Liver (tissue), 8 donors: ENCODE measurements at regions not wholly inside any gene's neighbourhood (a gene's known extent, or its start where the extent isn't known, plus 50 kb on each side); places are given as distances from the start of the nearest gene placed in this dataset.

ENCODE experiments used
- DNase-seq: peaks from one replicate; pipeline ENCODE4 v3.0.0-alpha.2; 2017; ENCODE audit warnings: low spot score
- H3K27ac ChIP-seq, 2 donors: one replicate each; pipeline ENCODE4 v1.7.0; 2013; ENCODE audit warnings: inconsistent platforms in 2 of 2, low read length in 2 of 2, control low read depth in 1 of 2, low read depth in 1 of 2, mild to moderate bottlenecking in 1 of 2
- H3K27me3 ChIP-seq, 4 donors: one replicate each; pipeline versions ENCODE4 v1.6.1 to v1.7.0; 2013; ENCODE audit warnings: low read length in 3 of 4, inconsistent platforms in 1 of 4, mild to moderate bottlenecking in 1 of 4, moderate library complexity in 1 of 4; ENCODE audit not compliant: control insufficient read depth in 4 of 4, insufficient read depth in 4 of 4
- H3K36me3 ChIP-seq, 4 donors: one replicate each; pipeline versions ENCODE4 v1.6.1 to v1.7.0; 2013; ENCODE audit warnings: low read length in 3 of 4, mild to moderate bottlenecking in 3 of 4, low read depth in 1 of 4, moderate library complexity in 1 of 4; ENCODE audit not compliant: control insufficient read depth in 4 of 4, insufficient read depth in 3 of 4
- H3K4me1 ChIP-seq, 4 donors: one replicate each; pipeline versions ENCODE4 v1.6.1 to v1.7.0; 2013; ENCODE audit warnings: low read length in 3 of 4, mild to moderate bottlenecking in 3 of 4, moderate library complexity in 1 of 4; ENCODE audit not compliant: control insufficient read depth in 4 of 4, insufficient read depth in 4 of 4
- H3K4me3 ChIP-seq, 3 donors: one replicate each; pipeline versions ENCODE4 v1.6.1 to v1.7.0; 2013; ENCODE audit warnings: low read length in 3 of 3, control low read depth in 1 of 3, low read depth in 1 of 3, mild to moderate bottlenecking in 1 of 3
- H3K9ac ChIP-seq, 2 donors: one replicate each; pipeline ENCODE4 v1.7.0; 2013; ENCODE audit warnings: low read length in 2 of 2, mild to moderate bottlenecking in 2 of 2, moderate library complexity in 2 of 2, control low read depth in 1 of 2, low read depth in 1 of 2
- H3K9me3 ChIP-seq, 4 donors: one replicate each; pipeline versions ENCODE4 v1.6.1 to v1.7.0; 2013; ENCODE audit warnings: low read length in 3 of 4; ENCODE audit not compliant: control insufficient read depth in 4 of 4
- EGR1 ChIP-seq, 2 donors: IDR thresholded peaks; 2 replicates each; pipeline ENCODE4 v1.6.1; 2016 to 2018; ENCODE audit warnings: antibody characterized with exemption in 2 of 2, low read depth in 2 of 2
- FOXA1 ChIP-seq: IDR thresholded peaks from 2 replicates; pipeline ENCODE4 v1.6.1; 2016; ENCODE audit warnings: antibody characterized with exemption
- GABPA ChIP-seq, 2 donors: IDR thresholded peaks in 1 of 2; conservative IDR thresholded peaks in 1 of 2; 2 replicates each; pipeline ENCODE4 v1.6.1; 2016; ENCODE audit warnings: antibody characterized with exemption in 2 of 2, mild to moderate bottlenecking in 1 of 2, moderate library complexity in 1 of 2
- HNF4A ChIP-seq, 2 donors: conservative IDR thresholded peaks; 2 replicates each; pipeline ENCODE4 v1.6.1; 2016; ENCODE audit warnings: antibody characterized with exemption in 2 of 2, mild to moderate bottlenecking in 2 of 2
- HNF4G ChIP-seq: IDR thresholded peaks from 2 replicates; pipeline ENCODE4 v1.6.1; 2016; ENCODE audit warnings: antibody characterized with exemption
- JUND ChIP-seq, 2 donors: IDR thresholded peaks; 2 replicates each; pipeline ENCODE4 v1.6.1; 2016; ENCODE audit warnings: antibody characterized with exemption in 2 of 2
- MAX ChIP-seq: IDR thresholded peaks from 2 replicates; pipeline ENCODE4 v1.6.1; 2016; ENCODE audit warnings: antibody characterized with exemption
- NR2F2 ChIP-seq: IDR thresholded peaks from 2 replicates; pipeline ENCODE4 v1.6.1; 2016; ENCODE audit warnings: antibody characterized with exemption
- RAD21 ChIP-seq, 2 donors: IDR thresholded peaks; 2 replicates each; pipeline ENCODE4 v1.6.1; 2016; ENCODE audit warnings: antibody characterized with exemption in 2 of 2, mild to moderate bottlenecking in 2 of 2
- RXRA ChIP-seq, 2 donors: IDR thresholded peaks; 2 replicates each; pipeline ENCODE4 v1.6.1; 2017 to 2018; ENCODE audit warnings: antibody characterized with exemption in 2 of 2, mild to moderate bottlenecking in 1 of 2
- SP1 ChIP-seq: IDR thresholded peaks from 2 replicates; pipeline ENCODE4 v1.6.1; 2018; ENCODE audit warnings: antibody characterized with exemption, mild to moderate bottlenecking
- TAF1 ChIP-seq: conservative IDR thresholded peaks from 2 replicates; pipeline ENCODE4 v1.6.1; 2016; ENCODE audit warnings: antibody characterized with exemption, mild to moderate bottlenecking
- YY1 ChIP-seq: IDR thresholded peaks from 2 replicates; pipeline ENCODE4 v1.6.1; 2016; ENCODE audit warnings: antibody characterized with exemption, mild to moderate bottlenecking
- WGBS: extraction: QIAGEN DNeasy Blood & Tissue Kit; methylation state at CpG from one replicate; pipeline ENCODE4 v1.1.7; 2013; 5-methylcytosine and 5-hydroxymethylcytosine counted together
- TF ChIP-seq, protein P1 (sequence below): fragments of 150-350 bp; IDR thresholded peaks from 2 replicates; pipeline ENCODE4 v1.5.1; 2017; ENCODE audit warnings: improper control_type of control experiment, low read depth, low read length; ENCODE audit not compliant: missing input control
- TF ChIP-seq, protein P2 (sequence below): IDR thresholded peaks from 2 replicates; pipeline ENCODE4 v1.6.1; 2016; ENCODE audit warnings: antibody characterized with exemption
- TF ChIP-seq, protein P3 (sequence below): IDR thresholded peaks from 2 replicates; pipeline ENCODE4 v1.6.1; 2016; ENCODE audit warnings: antibody characterized with exemption, mild to moderate bottlenecking
- donor health status: healthy.
- donor health status: healthy.
- donor health status: healthy.
- donor health status: healthy.
- donor health status: healthy.

- TF ChIP-seq, protein P1, sequence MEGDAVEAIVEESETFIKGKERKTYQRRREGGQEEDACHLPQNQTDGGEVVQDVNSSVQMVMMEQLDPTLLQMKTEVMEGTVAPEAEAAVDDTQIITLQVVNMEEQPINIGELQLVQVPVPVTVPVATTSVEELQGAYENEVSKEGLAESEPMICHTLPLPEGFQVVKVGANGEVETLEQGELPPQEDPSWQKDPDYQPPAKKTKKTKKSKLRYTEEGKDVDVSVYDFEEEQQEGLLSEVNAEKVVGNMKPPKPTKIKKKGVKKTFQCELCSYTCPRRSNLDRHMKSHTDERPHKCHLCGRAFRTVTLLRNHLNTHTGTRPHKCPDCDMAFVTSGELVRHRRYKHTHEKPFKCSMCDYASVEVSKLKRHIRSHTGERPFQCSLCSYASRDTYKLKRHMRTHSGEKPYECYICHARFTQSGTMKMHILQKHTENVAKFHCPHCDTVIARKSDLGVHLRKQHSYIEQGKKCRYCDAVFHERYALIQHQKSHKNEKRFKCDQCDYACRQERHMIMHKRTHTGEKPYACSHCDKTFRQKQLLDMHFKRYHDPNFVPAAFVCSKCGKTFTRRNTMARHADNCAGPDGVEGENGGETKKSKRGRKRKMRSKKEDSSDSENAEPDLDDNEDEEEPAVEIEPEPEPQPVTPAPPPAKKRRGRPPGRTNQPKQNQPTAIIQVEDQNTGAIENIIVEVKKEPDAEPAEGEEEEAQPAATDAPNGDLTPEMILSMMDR = no peak
- TF ChIP-seq RAD21 (IDR thresholded peaks at IDR 0.05) (no peak), RXRA (IDR thresholded peaks at IDR 0.05) (no peak), HNF4A (conservative IDR thresholded peaks at IDR 0.05) (no peak)
Observed at GRCh38 chr10:83432261-83433045, 706.9 kb upstream of the GHITM start (continued).

DNA sequence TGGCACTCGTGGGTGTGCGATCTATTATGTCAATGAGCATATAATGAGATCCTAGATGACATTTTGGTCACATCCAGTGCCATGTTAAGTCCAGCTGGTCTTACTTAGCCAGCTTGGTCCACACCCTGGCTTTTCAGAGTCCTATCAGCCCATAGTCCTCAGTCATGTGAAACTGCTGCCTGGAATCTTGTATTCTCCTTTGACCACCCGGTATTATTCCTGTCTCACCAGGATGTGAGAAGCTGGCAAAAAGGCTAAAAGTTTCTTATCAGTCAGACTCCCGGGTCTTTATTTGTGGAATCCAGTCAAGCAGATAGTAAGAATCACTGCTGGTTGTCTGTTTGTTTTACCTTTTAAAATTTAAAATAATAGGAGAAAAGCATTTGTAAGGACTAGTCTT, 705.6 kb upstream of the GHITM start:
- Histone ChIP-seq H3K27ac (no peak overlapping the region), H3K9ac (no peak overlapping the region), H3K27me3 (no peaks in the 10 kb centered on the region), H3K9me3 (no peaks in the 10 kb centered on the region), H3K4me1 (no peaks in the 10 kb centered on the region), H3K36me3 (no peaks in the 10 kb centered on the region), H3K4me3 (no peak overlapping the region)
- no peak for DNase-seq
- 57% methylated on average over 4 of the region's 4 CpGs for WGBS
- no peak for TF ChIP-seq HNF4A (conservative IDR thresholded peaks at IDR 0.05)
- TF ChIP-seq RXRA (IDR thresholded peaks at IDR 0.05) = no peak
- TF ChIP-seq FOXA1 = no peak
- TF ChIP-seq RAD21 (IDR thresholded peaks at IDR 0.05) = no peak
- no peak for TF ChIP-seq HNF4G
- no peak for TF ChIP-seq GABPA (IDR thresholded peaks at IDR 0.05 in 1 of 2, conservative IDR thresholded peaks at IDR 0.05 in 1 of 2)
- TF ChIP-seq, protein P2, sequence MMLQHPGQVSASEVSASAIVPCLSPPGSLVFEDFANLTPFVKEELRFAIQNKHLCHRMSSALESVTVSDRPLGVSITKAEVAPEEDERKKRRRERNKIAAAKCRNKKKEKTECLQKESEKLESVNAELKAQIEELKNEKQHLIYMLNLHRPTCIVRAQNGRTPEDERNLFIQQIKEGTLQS = no peak
- TF ChIP-seq SP1 = no peak
- TF ChIP-seq, protein P1 = no peak

DNA sequence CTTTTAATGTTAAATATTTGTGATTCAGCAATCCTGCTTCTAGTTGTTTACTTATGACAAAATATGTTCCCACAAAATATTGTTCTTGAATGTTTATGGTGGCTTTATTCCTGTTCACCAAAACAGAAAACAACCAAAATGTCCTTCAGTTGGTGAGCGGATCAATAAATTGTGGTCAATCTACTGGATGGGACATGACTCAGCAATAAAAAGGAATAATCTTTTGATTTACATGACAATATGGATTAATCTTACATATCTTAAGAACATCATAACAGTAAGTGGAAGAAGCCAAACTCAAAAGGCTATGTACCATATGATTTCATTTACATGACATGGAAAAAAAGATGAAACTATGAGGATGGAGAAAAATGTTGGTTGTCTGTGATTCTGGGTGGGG, 691.3 kb upstream of the GHITM start:
- 97% methylated on average over 1 of the region's 1 CpG for WGBS
- no peak for DNase-seq
- no peak for TF ChIP-seq GABPA (IDR thresholded peaks at IDR 0.05 in 1 of 2, conservative IDR thresholded peaks at IDR 0.05 in 1 of 2)
- TF ChIP-seq TAF1 = no peak
- TF ChIP-seq, protein P3, sequence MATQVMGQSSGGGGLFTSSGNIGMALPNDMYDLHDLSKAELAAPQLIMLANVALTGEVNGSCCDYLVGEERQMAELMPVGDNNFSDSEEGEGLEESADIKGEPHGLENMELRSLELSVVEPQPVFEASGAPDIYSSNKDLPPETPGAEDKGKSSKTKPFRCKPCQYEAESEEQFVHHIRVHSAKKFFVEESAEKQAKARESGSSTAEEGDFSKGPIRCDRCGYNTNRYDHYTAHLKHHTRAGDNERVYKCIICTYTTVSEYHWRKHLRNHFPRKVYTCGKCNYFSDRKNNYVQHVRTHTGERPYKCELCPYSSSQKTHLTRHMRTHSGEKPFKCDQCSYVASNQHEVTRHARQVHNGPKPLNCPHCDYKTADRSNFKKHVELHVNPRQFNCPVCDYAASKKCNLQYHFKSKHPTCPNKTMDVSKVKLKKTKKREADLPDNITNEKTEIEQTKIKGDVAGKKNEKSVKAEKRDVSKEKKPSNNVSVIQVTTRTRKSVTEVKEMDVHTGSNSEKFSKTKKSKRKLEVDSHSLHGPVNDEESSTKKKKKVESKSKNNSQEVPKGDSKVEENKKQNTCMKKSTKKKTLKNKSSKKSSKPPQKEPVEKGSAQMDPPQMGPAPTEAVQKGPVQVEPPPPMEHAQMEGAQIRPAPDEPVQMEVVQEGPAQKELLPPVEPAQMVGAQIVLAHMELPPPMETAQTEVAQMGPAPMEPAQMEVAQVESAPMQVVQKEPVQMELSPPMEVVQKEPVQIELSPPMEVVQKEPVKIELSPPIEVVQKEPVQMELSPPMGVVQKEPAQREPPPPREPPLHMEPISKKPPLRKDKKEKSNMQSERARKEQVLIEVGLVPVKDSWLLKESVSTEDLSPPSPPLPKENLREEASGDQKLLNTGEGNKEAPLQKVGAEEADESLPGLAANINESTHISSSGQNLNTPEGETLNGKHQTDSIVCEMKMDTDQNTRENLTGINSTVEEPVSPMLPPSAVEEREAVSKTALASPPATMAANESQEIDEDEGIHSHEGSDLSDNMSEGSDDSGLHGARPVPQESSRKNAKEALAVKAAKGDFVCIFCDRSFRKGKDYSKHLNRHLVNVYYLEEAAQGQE = no peak
- no peak for TF ChIP-seq EGR1 (IDR thresholded peaks at IDR 0.05; ENCODE audit: low read depth in 2 of 2)
- no peak for TF ChIP-seq FOXA1
- TF ChIP-seq, protein P1 = no peak
- no peak for TF ChIP-seq JUND (IDR thresholded peaks at IDR 0.05)
- TF ChIP-seq, protein P2 = no peak
- no peak for TF ChIP-seq RAD21 (IDR thresholded peaks at IDR 0.05)
- no peak for TF ChIP-seq YY1
- TF ChIP-seq NR2F2 = no peak
- TF ChIP-seq MAX = no peak
- no peak for TF ChIP-seq SP1

More for the DNA sequence above, 691.3 kb upstream of the GHITM start:
- Histone ChIP-seq H3K36me3 (no peaks in the 10 kb centered on the region), H3K4me1 (no peaks in the 10 kb centered on the region), H3K9me3 (no peaks in the 10 kb centered on the region), H3K27ac (no peak overlapping the region), H3K9ac (no peak overlapping the region), H3K27me3 (no peaks in the 10 kb centered on the region), H3K4me3 (no peak overlapping the region)
